Activated T-cell treated with anti-CD3 and anti-CD28 coated beads, Interleukin-2, amount 50 U/mL, for 4 hours (primary cell): ENCODE measurements at regions not wholly inside any gene's neighbourhood (a gene's known extent, or its start where the extent isn't known, plus 50 kb on each side); places are given as distances from the start of the nearest gene placed in this dataset.

Experiments
- ATAC-seq, 2 donors: fragments of 200-7000 bp; cut with Tn5 transposase; one replicate each; pipeline ENCODE4 v1.10.0; 2021
- DNase-seq: peaks from one replicate; pipeline ENCODE4 v3.0.0-alpha.2; 2020
- H3K27me3 Mint-ChIP-seq: one replicate; pipeline ENCODE4 v1.8.0; 2021; ENCODE audit warnings: low read depth, mixed read lengths
- H3K36me3 Mint-ChIP-seq: one replicate; pipeline ENCODE4 v1.8.0; 2022; ENCODE audit warnings: mixed read lengths; ENCODE audit not compliant: insufficient read depth
- H3K4me1 Mint-ChIP-seq: one replicate; pipeline ENCODE4 v1.8.0; 2021; ENCODE audit warnings: low read depth, mixed read lengths
- H3K4me3 Mint-ChIP-seq: one replicate; pipeline ENCODE4 v1.8.0; 2021; ENCODE audit warnings: mild to moderate bottlenecking, moderate library complexity, mixed read lengths
- H3K9me3 Mint-ChIP-seq: one replicate; pipeline ENCODE4 v1.8.0; 2021; ENCODE audit warnings: mixed read lengths

- Mint-ChIP-seq H3K4me1 (no peaks in the 10 kb centered on the region), H3K36me3 (no peaks in the 10 kb centered on the region), H3K27me3 (peaks cover 7% of the 10 kb centered on the region), H3K4me3 (no peak overlapping the region), H3K9me3 (no peaks in the 10 kb centered on the region)
- ATAC-seq, result no peak
- DNase-seq, result no peak
Measured at GRCh38 chr6:71529026-71529425, 240.4 kb downstream of the OGFRL1 start.

- Mint-ChIP-seq H3K9me3 (no peaks in the 10 kb centered on the region), H3K36me3 (no peaks in the 10 kb centered on the region), H3K4me3 (no peak overlapping the region), H3K27me3 (peaks cover 7% of the 10 kb centered on the region), H3K4me1 (no peaks in the 10 kb centered on the region)
- DNase-seq, result no peak
- no peak for ATAC-seq
Measured at GRCh38 chr6:71529769-71530168, 241.2 kb downstream of the OGFRL1 start.

- ATAC-seq, result no peak
- no peak for DNase-seq
- H3K9me3 Mint-ChIP-seq, result no peaks in the 10 kb centered on the region
- H3K36me3 Mint-ChIP-seq, result no peaks in the 10 kb centered on the region
- no peak overlapping the region for H3K4me3 Mint-ChIP-seq
- no peaks in the 10 kb centered on the region for H3K4me1 Mint-ChIP-seq
- peaks cover 7% of the 10 kb centered on the region for H3K27me3 Mint-ChIP-seq
Measured at GRCh38 chr6:71531006-71531405, 242.4 kb downstream of the OGFRL1 start.

- H3K4me1 Mint-ChIP-seq, result no peaks in the 10 kb centered on the region
- H3K27me3 Mint-ChIP-seq, result peaks cover 4% of the 10 kb centered on the region
- ATAC-seq (no peak), DNase-seq (no peak)
- H3K36me3 Mint-ChIP-seq, result no peaks in the 10 kb centered on the region
- no peaks in the 10 kb centered on the region for H3K9me3 Mint-ChIP-seq
- H3K4me3 Mint-ChIP-seq, result no peak overlapping the region
Measured at GRCh38 chr6:71531841-71532240, 243.2 kb downstream of the OGFRL1 start.

- H3K9me3 Mint-ChIP-seq, result no peaks in the 10 kb centered on the region
- DNase-seq (no peak), ATAC-seq (no peak)
- H3K4me3 Mint-ChIP-seq, result no peak overlapping the region
- H3K4me1 Mint-ChIP-seq, result no peaks in the 10 kb centered on the region
- peaks cover 3% of the 10 kb centered on the region for H3K27me3 Mint-ChIP-seq
- no peaks in the 10 kb centered on the region for H3K36me3 Mint-ChIP-seq
Measured at GRCh38 chr6:71533939-71534379, 245.3 kb downstream of the OGFRL1 start.

GRCh38 chr6:71534921-71535320, 246.3 kb downstream of the OGFRL1 start:
- Mint-ChIP-seq H3K4me1 (no peaks in the 10 kb centered on the region), H3K27me3 (peaks cover 3% of the 10 kb centered on the region)

GRCh38 chr6:71537717-71538116, 249.1 kb downstream of the OGFRL1 start:
- no peaks in the 10 kb centered on the region for H3K9me3 Mint-ChIP-seq
- H3K4me3 Mint-ChIP-seq, result no peak overlapping the region
- ATAC-seq (no peak), DNase-seq (no peak)
- H3K27me3 Mint-ChIP-seq, result no peaks in the 10 kb centered on the region
- no peaks in the 10 kb centered on the region for H3K36me3 Mint-ChIP-seq
- no peaks in the 10 kb centered on the region for H3K4me1 Mint-ChIP-seq

More at GRCh38 chr6:71534921-71535320, 246.3 kb downstream of the OGFRL1 start:
- DNase-seq (no peak), ATAC-seq (no peak)
- H3K9me3 Mint-ChIP-seq, result no peaks in the 10 kb centered on the region
- no peaks in the 10 kb centered on the region for H3K36me3 Mint-ChIP-seq
- H3K4me3 Mint-ChIP-seq, result no peak overlapping the region

GRCh38 chr6:71544028-71544427, 255.4 kb downstream of the OGFRL1 start:
- no peak for DNase-seq
- no peak for ATAC-seq
- Mint-ChIP-seq H3K4me1 (no peaks in the 10 kb centered on the region), H3K27me3 (no peaks in the 10 kb centered on the region), H3K36me3 (no peaks in the 10 kb centered on the region), H3K9me3 (no peaks in the 10 kb centered on the region), H3K4me3 (no peak overlapping the region)

GRCh38 chr6:71544906-71545305, 256.3 kb downstream of the OGFRL1 start:
- H3K27me3 Mint-ChIP-seq, result no peaks in the 10 kb centered on the region
- ATAC-seq (no peak), DNase-seq (no peak)
- no peaks in the 10 kb centered on the region for H3K36me3 Mint-ChIP-seq
- no peaks in the 10 kb centered on the region for H3K9me3 Mint-ChIP-seq
- H3K4me3 Mint-ChIP-seq, result no peak overlapping the region
- H3K4me1 Mint-ChIP-seq, result no peaks in the 10 kb centered on the region

- ATAC-seq (no peak), DNase-seq (no peak)
- Mint-ChIP-seq H3K4me1 (no peaks in the 10 kb centered on the region), H3K36me3 (no peaks in the 10 kb centered on the region), H3K4me3 (no peak overlapping the region), H3K27me3 (peaks cover 2% of the 10 kb centered on the region), H3K9me3 (no peaks in the 10 kb centered on the region)
Measured at GRCh38 chr6:71545905-71546304, 257.3 kb downstream of the OGFRL1 start.

GRCh38 chr6:71551798-71552197, 263.2 kb downstream of the OGFRL1 start:
- H3K4me3 Mint-ChIP-seq, result no peak overlapping the region
- no peak for DNase-seq

GRCh38 chr6:71556141-71556540, 267.5 kb downstream of the OGFRL1 start:
- Mint-ChIP-seq H3K36me3 (no peaks in the 10 kb centered on the region), H3K4me3 (no peak overlapping the region), H3K9me3 (peaks cover 29% of the 10 kb centered on the region), H3K27me3 (no peaks in the 10 kb centered on the region), H3K4me1 (no peaks in the 10 kb centered on the region)
- ATAC-seq, result no peak
- DNase-seq, result no peak

More at GRCh38 chr6:71551798-71552197, 263.2 kb downstream of the OGFRL1 start:
- no peak for ATAC-seq
- H3K4me1 Mint-ChIP-seq, result no peaks in the 10 kb centered on the region
- H3K27me3 Mint-ChIP-seq, result peaks cover 2% of the 10 kb centered on the region
- no peaks in the 10 kb centered on the region for H3K36me3 Mint-ChIP-seq
- peaks cover 17% of the 10 kb centered on the region for H3K9me3 Mint-ChIP-seq

- DNase-seq, result no peak
- Mint-ChIP-seq H3K9me3 (peaks cover 20% of the 10 kb centered on the region), H3K27me3 (peaks cover 5% of the 10 kb centered on the region), H3K4me1 (no peaks in the 10 kb centered on the region), H3K4me3 (no peak overlapping the region), H3K36me3 (no peaks in the 10 kb centered on the region)
- no peak for ATAC-seq
Measured at GRCh38 chr6:71558974-71559373, 270.4 kb downstream of the OGFRL1 start.

- H3K27me3 Mint-ChIP-seq, result peaks cover 5% of the 10 kb centered on the region
- ATAC-seq (no peak), DNase-seq (no peak)
- no peak overlapping the region for H3K4me3 Mint-ChIP-seq
- H3K4me1 Mint-ChIP-seq, result no peaks in the 10 kb centered on the region
- no peaks in the 10 kb centered on the region for H3K9me3 Mint-ChIP-seq
- no peaks in the 10 kb centered on the region for H3K36me3 Mint-ChIP-seq
Measured at GRCh38 chr6:71567562-71567961, 279.0 kb downstream of the OGFRL1 start.

- Mint-ChIP-seq H3K4me3 (no peak overlapping the region), H3K9me3 (no peaks in the 10 kb centered on the region), H3K36me3 (no peaks in the 10 kb centered on the region), H3K27me3 (no peaks in the 10 kb centered on the region), H3K4me1 (no peaks in the 10 kb centered on the region)
- ATAC-seq (no peak), DNase-seq (no peak)
Measured at GRCh38 chr6:71577766-71578165, 289.2 kb downstream of the OGFRL1 start.

GRCh38 chr6:71579902-71580301, 291.3 kb downstream of the OGFRL1 start:
- Mint-ChIP-seq H3K27me3 (no peaks in the 10 kb centered on the region), H3K36me3 (no peaks in the 10 kb centered on the region), H3K9me3 (no peaks in the 10 kb centered on the region), H3K4me3 (no peak overlapping the region), H3K4me1 (no peaks in the 10 kb centered on the region)
- DNase-seq (no peak), ATAC-seq (no peak)
